IMR-90 (cell line): ENCODE measurements at regions not wholly inside any gene's neighbourhood (a gene's known extent, or its start where the extent isn't known, plus 50 kb on each side); places are given as distances from the start of the nearest gene placed in this dataset.

Experiments used
- ATAC-seq: fragments of 200-7000 bp; cut with Tn5 transposase; 2 replicates; pipeline ENCODE4 v1.9.1; 2020; ENCODE audit warnings: low read depth, mild to moderate bottlenecking, moderate library complexity
- BruUV-seq: library from RNA; stranded (reverse); fragments of 400-500 nt; replicated peaks from 2 replicates; lab custom pipeline; 2021; lab: Mats Ljungman, UMichigan
- CTCF ChIA-PET: fragments of 300-600 bp; formaldehyde crosslinking; extraction: SDS; loops from one replicate; lab custom pipeline; 2021; ENCODE audit warnings: antibody characterized with exemption; lab: Yijun Ruan, JAX
- POLR2A ChIA-PET: fragments of 300-600 bp; sonication (Branson Sonifier 250); formaldehyde crosslinking; loops from one replicate; lab custom pipeline; 2022; ENCODE audit warnings: antibody characterized with exemption; ENCODE audit not compliant: unreplicated experiment; lab: Charles Lee
- DNase-seq: peaks from one replicate; pipeline ENCODE4 v3.0.0; 2013
- H2AFZ ChIP-seq: replicated peaks from 2 replicates; pipeline ENCODE3; 2013; ENCODE audit warnings: low read length, mild to moderate bottlenecking; ENCODE audit not compliant: poor library complexity
- H2AK5ac ChIP-seq: 2 replicates; pipeline ENCODE4 v1.6.1; 2013; ENCODE audit warnings: low read depth, low read length, inconsistent platforms
- H2AK9ac ChIP-seq: replicated peaks from 2 replicates; pipeline ENCODE3; 2013; ENCODE audit warnings: mild to moderate bottlenecking, low read depth, low read length, moderate library complexity; ENCODE audit not compliant: poor library complexity
- H2BK120ac ChIP-seq: 2 replicates; pipeline ENCODE4 v1.6.1; 2013; ENCODE audit warnings: low read depth, low read length, inconsistent platforms
- H2BK15ac ChIP-seq: 3 replicates; pipeline ENCODE4 v1.6.1; 2013; ENCODE audit warnings: low read depth, low read length, inconsistent platforms
- H2BK20ac ChIP-seq: 2 replicates; pipeline ENCODE4 v1.6.1; 2013; ENCODE audit warnings: low read depth, mild to moderate bottlenecking, inconsistent platforms, low read length, moderate library complexity
- H2BK5ac ChIP-seq: 2 replicates; pipeline ENCODE4 v1.6.1; 2013; ENCODE audit warnings: mild to moderate bottlenecking, low read depth, low read length, inconsistent platforms; ENCODE audit not compliant: poor library complexity, severe bottlenecking
- H3K14ac ChIP-seq: replicated peaks from 2 replicates; pipeline ENCODE4 v1.6.1; 2013; ENCODE audit warnings: low read depth, low read length, inconsistent platforms
- H3K18ac ChIP-seq: 2 replicates; pipeline ENCODE4 v1.6.1; 2013; ENCODE audit warnings: low read depth, low read length, control low read depth
- H3K23ac ChIP-seq: 2 replicates; pipeline ENCODE4 v1.6.1; 2013; ENCODE audit warnings: low read depth, low read length, inconsistent platforms
- H3K27ac ChIP-seq: 2 replicates; pipeline ENCODE4 v1.5.1; 2013; ENCODE audit warnings: mild to moderate bottlenecking, control low read depth, low read length; ENCODE audit not compliant: insufficient read depth
- H3K27me3 ChIP-seq: 2 replicates; pipeline ENCODE4 v1.6.1; 2013; ENCODE audit warnings: low read length; ENCODE audit not compliant: control insufficient read depth, insufficient read depth
- H3K36me3 ChIP-seq: 2 replicates; pipeline ENCODE4 v1.6.1; 2013; ENCODE audit warnings: low read length, mixed read lengths; ENCODE audit not compliant: control insufficient read depth, insufficient read depth
- H3K4ac ChIP-seq: 2 replicates; pipeline ENCODE4 v1.6.1; 2013; ENCODE audit warnings: low read depth, low read length, inconsistent platforms
- H3K4me1 ChIP-seq: 2 replicates; pipeline ENCODE4 v1.6.1; 2013; ENCODE audit warnings: low read length, mixed read lengths; ENCODE audit not compliant: control insufficient read depth, insufficient read depth
- H3K4me2 ChIP-seq: 2 replicates; pipeline ENCODE4 v1.6.1; 2013; ENCODE audit warnings: low read depth, mild to moderate bottlenecking, control low read depth, low read length, moderate library complexity
- H3K4me3 ChIP-seq: 2 replicates; pipeline ENCODE4 v1.5.1; 2013; ENCODE audit warnings: low read depth, mild to moderate bottlenecking, control low read depth, low read length, moderate library complexity; ENCODE audit not compliant: insufficient read depth
- H3K56ac ChIP-seq: 2 replicates; pipeline ENCODE4 v1.6.1; 2013; ENCODE audit warnings: low read length, inconsistent platforms; ENCODE audit not compliant: insufficient read depth; ENCODE audit errors: extremely low read depth
- H3K79me1 ChIP-seq, 2 experiments: 2 replicates each; pipeline ENCODE4 v1.6.1; 2013; ENCODE audit warnings: low read length in 2 of 2, inconsistent platforms in 1 of 2, low read depth in 1 of 2
- H3K9ac ChIP-seq: 2 replicates; pipeline ENCODE4 v1.6.1; 2013; ENCODE audit warnings: low read depth, low read length, control low read depth
- H3K9me1 ChIP-seq: 2 replicates; pipeline ENCODE4 v1.6.1; 2013; ENCODE audit warnings: low read length, inconsistent platforms; ENCODE audit not compliant: insufficient read depth
- H3K9me3 ChIP-seq: 2 replicates; pipeline ENCODE4 v1.6.1; 2013; ENCODE audit warnings: low read length; ENCODE audit not compliant: control insufficient read depth, insufficient read depth
- H4K20me1 ChIP-seq: 2 replicates; pipeline ENCODE4 v1.6.1; 2013; ENCODE audit warnings: low read length, inconsistent platforms; ENCODE audit not compliant: insufficient read depth
- H4K5ac ChIP-seq: 2 replicates; pipeline ENCODE4 v1.6.1; 2013; ENCODE audit warnings: mild to moderate bottlenecking, low read depth, low read length, control low read depth
- H4K8ac ChIP-seq, 2 experiments: 2 replicates each; pipeline ENCODE4 v1.6.1; 2013; ENCODE audit warnings: low read depth in 2 of 2, low read length in 2 of 2, control low read depth in 1 of 2, inconsistent platforms in 1 of 2
- H4K91ac ChIP-seq: 2 replicates; pipeline ENCODE4 v1.6.1; 2013; ENCODE audit warnings: low read depth, low read length, inconsistent platforms; ENCODE audit not compliant: insufficient read depth
- CEBPB ChIP-seq: IDR thresholded peaks from 2 replicates; pipeline ENCODE4 v1.6.1; 2012; ENCODE audit warnings: low read depth, low read length, improper control_type of control experiment
- CTCF ChIP-seq: conservative IDR thresholded peaks from 2 replicates; pipeline ENCODE4 v1.5.1; 2012; ENCODE audit warnings: mild to moderate bottlenecking, low read depth, low read length, improper control_type of control experiment
- ELK1 ChIP-seq: fragments of 150-350 bp; IDR thresholded peaks from 2 replicates; pipeline ENCODE4 v1.6.1; 2016; ENCODE audit warnings: low read depth, mild to moderate bottlenecking, low read length, moderate library complexity, borderline replicate concordance
- MAFK ChIP-seq: IDR thresholded peaks from 2 replicates; pipeline ENCODE4 v1.6.1; 2012; ENCODE audit warnings: low read depth, low read length, improper control_type of control experiment
- MAZ ChIP-seq: IDR thresholded peaks from 2 replicates; pipeline ENCODE4 v1.6.1; 2012; ENCODE audit warnings: low read depth, mild to moderate bottlenecking, low read length, improper control_type of control experiment, moderate library complexity, borderline replicate concordance
- MXI1 ChIP-seq: IDR thresholded peaks from 2 replicates; pipeline ENCODE4 v1.6.1; 2012; ENCODE audit warnings: low read depth, mild to moderate bottlenecking, low read length, moderate library complexity, borderline replicate concordance
- POLR2A ChIP-seq: IDR thresholded peaks from 2 replicates; pipeline ENCODE4 v1.6.1; 2012; ENCODE audit warnings: mild to moderate bottlenecking, low read depth, low read length
- RAD21 ChIP-seq: IDR thresholded peaks from 2 replicates; pipeline ENCODE4 v1.6.1; 2012; ENCODE audit warnings: low read length, improper control_type of control experiment
- RFX5 ChIP-seq: IDR thresholded peaks from 2 replicates; pipeline ENCODE4 v1.8.0; 2012; ENCODE audit warnings: low read depth, mild to moderate bottlenecking, low read length, moderate library complexity
- SMC3 ChIP-seq: fragments of 150-350 bp; IDR thresholded peaks from 2 replicates; pipeline ENCODE4 v1.6.1; 2016; ENCODE audit warnings: low read depth, mild to moderate bottlenecking, antibody characterized with exemption, low read length, moderate library complexity
- USF2 ChIP-seq: fragments of 150-350 bp; IDR thresholded peaks from 2 replicates; pipeline ENCODE4 v1.6.1; 2017; ENCODE audit warnings: mild to moderate bottlenecking, antibody characterized with exemption, low read length, low read depth
- WGBS, 2 experiments: methylation state at CpG; one replicate each; pipeline versions ENCODE4 v1.1.5 to v1.1.7; 2013; ENCODE audit warnings: missing lambda C conversion rate in 2 of 2; ENCODE audit not compliant: insufficient read length in 1 of 2; ENCODE audit errors: extremely low coverage in 2 of 2; 5-methylcytosine and 5-hydroxymethylcytosine counted together
- dilution Hi-C: fragments of 300-500 bp; cut with HindIII; formaldehyde crosslinking; loops from one replicate; pipeline ENCODE4 v1.14.3; 2018; ENCODE audit warnings: low sequenced_read_pairs; ENCODE audit not compliant: unreplicated experiment
- in situ Hi-C: fragments of 300-500 bp; cut with MboI; formaldehyde crosslinking; loops from 3 replicates; pipeline ENCODE4 v1.14.3; 2019; ENCODE audit warnings: low sequenced_read_pairs, inconsistent platforms, mixed read lengths
- intact Hi-C: fragments of 100-400 bp; cut with micrococcal nuclease; formaldehyde crosslinking; loops from 2 replicates; pipeline ENCODE4 v1.10.0; 2022

GRCh38 chr11:28606930-28607329 lies 498.7 kb downstream of the METTL15 start:
- BruUV-seq = no TSS peak
- no peaks in the 10 kb centered on the region for H4K20me1 ChIP-seq
- no peaks in the 10 kb centered on the region for H3K79me1 ChIP-seq
- ChIA-PET POLR2A (no interaction called here), CTCF (no interaction called here)
- H3K36me3 ChIP-seq = no peaks in the 10 kb centered on the region
- H2BK120ac ChIP-seq = no peak overlapping the region
- no peak overlapping the region for H3K23ac ChIP-seq
- no peak overlapping the region for H3K4me3 ChIP-seq
- H2BK20ac ChIP-seq = no peak overlapping the region
- H4K5ac ChIP-seq = no peak overlapping the region
- no peak overlapping the region for H4K91ac ChIP-seq
- no peak overlapping the region for H4K8ac ChIP-seq
- DNase-seq = no peak
- H3K14ac ChIP-seq = 0 out of 2 replicates have a peak overlapping the region, but pooled peaks have one; percentile 10
- no peak overlapping the region for H3K4me2 ChIP-seq
- no peak overlapping the region for H2AK5ac ChIP-seq
- H3K9me3 ChIP-seq = peaks cover 2% of the 10 kb centered on the region; the same call in 1 of the 2 replicates
- H3K18ac ChIP-seq = no peak overlapping the region
- no peak overlapping the region for H3K9ac ChIP-seq
- TF ChIP-seq RAD21 = no peak
- no peak for TF ChIP-seq RFX5
- TF ChIP-seq MAZ = no peak
- TF ChIP-seq MAFK = no peak
- no peak for TF ChIP-seq CTCF
- TF ChIP-seq POLR2A = no peak
- no peak for TF ChIP-seq USF2
- no peak for TF ChIP-seq SMC3
- TF ChIP-seq ELK1 = no peak
- TF ChIP-seq MXI1 = no peak
- TF ChIP-seq CEBPB = no peak
- intact Hi-C loops = no loop called here
- H3K9me1 ChIP-seq = no peaks in the 10 kb centered on the region
- H2AK9ac ChIP-seq = no peak overlapping the region
- no peak overlapping the region for H3K4ac ChIP-seq
- H3K27ac ChIP-seq = no peak overlapping the region
- no peak overlapping the region for H3K56ac ChIP-seq
- dilution Hi-C loops = no loop called here
- H2AFZ ChIP-seq = peak overlapping the region; percentile 47
- no peaks in the 10 kb centered on the region for H3K27me3 ChIP-seq
- ATAC-seq = no peak
- no peak overlapping the region for H2BK5ac ChIP-seq
- no peak overlapping the region for H2BK15ac ChIP-seq
- 80% methylated on average over 1 of the region's 12 CpGs; no CpG with 5 or more reads in 1 of the 2 experiments for whole genome bisulfite sequencing, 2 experiments
- in situ Hi-C loops = no loop called here
- no peaks in the 10 kb centered on the region for H3K4me1 ChIP-seq
